ENCODE measurements at regions not wholly inside any gene's neighbourhood (a gene's known extent, or its start where the extent isn't known, plus 50 kb on each side); places are given as distances from the start of the nearest gene placed in this dataset.

DNA sequence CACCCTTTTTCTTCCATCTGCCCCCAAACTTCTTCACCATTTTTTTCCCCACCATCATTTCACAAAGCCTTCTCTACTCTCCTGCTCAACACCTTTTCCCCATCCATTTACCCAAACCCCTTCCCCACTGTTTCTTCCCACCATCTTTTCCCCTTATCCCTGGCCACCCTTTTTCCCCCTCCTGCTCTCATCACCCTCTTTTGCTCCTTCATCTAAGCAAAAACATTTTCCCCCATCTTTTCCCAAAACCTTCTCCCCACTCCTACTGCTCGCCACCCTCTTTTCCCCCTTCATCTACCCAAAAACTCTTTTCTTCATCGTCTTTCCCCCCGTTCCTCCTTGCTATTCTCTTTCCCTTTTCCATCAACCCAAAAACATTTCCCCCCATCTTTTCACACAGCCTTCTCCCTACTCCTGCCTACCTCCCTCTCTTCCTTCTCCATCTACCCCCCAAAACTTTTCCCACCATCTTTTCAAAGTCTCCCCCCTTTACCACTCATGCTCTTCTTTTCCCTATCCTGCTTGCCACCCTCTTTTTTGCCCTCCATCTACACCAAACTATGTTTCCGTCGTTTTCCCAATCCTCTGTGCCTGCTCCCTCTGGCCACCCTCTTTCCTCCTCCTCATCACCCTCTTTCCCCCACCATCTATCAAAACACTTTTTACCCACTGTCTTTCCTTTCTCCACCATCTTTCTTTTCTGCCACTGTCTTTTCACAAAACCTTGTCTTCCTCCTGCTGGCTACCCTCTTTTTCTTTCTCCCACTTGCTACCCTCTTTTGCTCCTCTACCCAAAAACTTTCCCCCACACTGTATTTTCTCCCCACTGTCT lies 205.8 kb upstream of the WSB1 start:
- POLR2A ChIA-PET: interaction anchor here (0.6 to 3.8 kb wide), 16 partner anchors 7 to 431 kb away, joined by 3 to 40 read pairs (median 8); partner anchors contain the start of gene WSB1
- no peak for FAIRE-seq
- no peak for ATAC-seq
- no peak for TF ChIP-seq TFAM (CRISPR knock-in tag; conservative IDR thresholded peaks at IDR 0.05)
- TF ChIP-seq, protein P1, sequence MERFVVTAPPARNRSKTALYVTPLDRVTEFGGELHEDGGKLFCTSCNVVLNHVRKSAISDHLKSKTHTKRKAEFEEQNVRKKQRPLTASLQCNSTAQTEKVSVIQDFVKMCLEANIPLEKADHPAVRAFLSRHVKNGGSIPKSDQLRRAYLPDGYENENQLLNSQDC (CRISPR knock-in tag; IDR thresholded peaks at IDR 0.05): 0 out of 2 replicates have a peak, but pooled peaks have one; percentile 81
- peak; percentile 5; the same call in 1 of the 2 replicates for TF ChIP-seq MAFF (IDR thresholded peaks at IDR 0.05; ENCODE audit: low read length)
- 0 out of 2 replicates have a peak, but pooled peaks have one; percentile 6 for TF ChIP-seq BRD4 (IDR thresholded peaks at IDR 0.05)
- TF ChIP-seq, protein P2, sequence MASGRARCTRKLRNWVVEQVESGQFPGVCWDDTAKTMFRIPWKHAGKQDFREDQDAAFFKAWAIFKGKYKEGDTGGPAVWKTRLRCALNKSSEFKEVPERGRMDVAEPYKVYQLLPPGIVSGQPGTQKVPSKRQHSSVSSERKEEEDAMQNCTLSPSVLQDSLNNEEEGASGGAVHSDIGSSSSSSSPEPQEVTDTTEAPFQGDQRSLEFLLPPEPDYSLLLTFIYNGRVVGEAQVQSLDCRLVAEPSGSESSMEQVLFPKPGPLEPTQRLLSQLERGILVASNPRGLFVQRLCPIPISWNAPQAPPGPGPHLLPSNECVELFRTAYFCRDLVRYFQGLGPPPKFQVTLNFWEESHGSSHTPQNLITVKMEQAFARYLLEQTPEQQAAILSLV (tag; IDR thresholded peaks at IDR 0.05): peak; percentile 46; the same call in 1 of the 2 replicates
- TF ChIP-seq ZNF551 (CRISPR knock-in tag; IDR thresholded peaks at IDR 0.05): 0 out of 2 replicates have a peak, but pooled peaks have one; percentile 26
- TF ChIP-seq, protein P3, sequence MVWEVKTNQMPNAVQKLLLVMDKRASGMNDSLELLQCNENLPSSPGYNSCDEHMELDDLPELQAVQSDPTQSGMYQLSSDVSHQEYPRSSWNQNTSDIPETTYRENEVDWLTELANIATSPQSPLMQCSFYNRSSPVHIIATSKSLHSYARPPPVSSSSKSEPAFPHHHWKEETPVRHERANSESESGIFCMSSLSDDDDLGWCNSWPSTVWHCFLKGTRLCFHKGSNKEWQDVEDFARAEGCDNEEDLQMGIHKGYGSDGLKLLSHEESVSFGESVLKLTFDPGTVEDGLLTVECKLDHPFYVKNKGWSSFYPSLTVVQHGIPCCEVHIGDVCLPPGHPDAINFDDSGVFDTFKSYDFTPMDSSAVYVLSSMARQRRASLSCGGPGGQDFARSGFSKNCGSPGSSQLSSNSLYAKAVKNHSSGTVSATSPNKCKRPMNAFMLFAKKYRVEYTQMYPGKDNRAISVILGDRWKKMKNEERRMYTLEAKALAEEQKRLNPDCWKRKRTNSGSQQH (CRISPR knock-in tag; IDR thresholded peaks at IDR 0.05): peak; percentile 41; the same call in 1 of the 2 replicates
- TF ChIP-seq ZNF79 (CRISPR knock-in tag; IDR thresholded peaks at IDR 0.05; ENCODE audit: low read depth): no peak
- peak; percentile 71 for TF ChIP-seq POLR2AphosphoS5 (IDR thresholded peaks at IDR 0.05; ENCODE audit: control insufficient read depth, insufficient read depth, low read depth, low read length)
- TF ChIP-seq SMARCA4 (IDR thresholded peaks at IDR 0.05): 0 out of 2 replicates have a peak, but pooled peaks have one; percentile 19
- 0 out of 2 replicates have a peak, but pooled peaks have one; percentile 6 for TF ChIP-seq OTX1 (CRISPR knock-in tag; IDR thresholded peaks at IDR 0.05)
- no peak for TF ChIP-seq PURB (CRISPR knock-in tag; IDR thresholded peaks at IDR 0.05; ENCODE audit: low read depth)
- TF ChIP-seq, protein P4, sequence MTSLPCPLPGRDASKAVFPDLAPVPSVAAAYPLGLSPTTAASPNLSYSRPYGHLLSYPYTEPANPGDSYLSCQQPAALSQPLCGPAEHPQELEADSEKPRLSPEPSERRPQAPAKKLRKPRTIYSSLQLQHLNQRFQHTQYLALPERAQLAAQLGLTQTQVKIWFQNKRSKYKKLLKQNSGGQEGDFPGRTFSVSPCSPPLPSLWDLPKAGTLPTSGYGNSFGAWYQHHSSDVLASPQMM (CRISPR knock-in tag; IDR thresholded peaks at IDR 0.05): 0 out of 2 replicates have a peak, but pooled peaks have one; percentile 59
- TF ChIP-seq PCBP2 (IDR thresholded peaks at IDR 0.05; ENCODE audit: low read depth, low read length, poor library complexity, severe bottlenecking): peak; percentile 18

More for the DNA sequence above, 205.8 kb upstream of the WSB1 start:
- peak overlapping the region; percentile 83 for H3K4me3 ChIP-seq
- H3K27ac ChIP-seq (ENCODE audit: extremely low read depth, low read depth, low read length): peak overlapping the region; percentile 91
- H3K79me2 ChIP-seq (ENCODE audit: control insufficient read depth, insufficient read depth, low read length): peaks cover 97% of the 10 kb centered on the region
- H3K27me3 ChIP-seq (ENCODE audit: control insufficient read depth in 2 of 2, insufficient read depth in 2 of 2, low read length in 2 of 2): no peaks in the 10 kb centered on the region
- in situ Hi-C loops (cut with MboI) (no loop called here), intact Hi-C loops (cut with micrococcal nuclease) (loop anchor here (10.0 kb wide), 5 partner anchors 47 to 487 kb away; partner anchors contain the start of gene WSB1)
- no TSS peak for BruUV-seq (replicated peaks)
- no peak overlapping the region for H2AFZ ChIP-seq (ENCODE audit: low read depth, low read length)
- no peaks in the 10 kb centered on the region for H3K9me3 ChIP-seq (replicated peaks; ENCODE audit: control insufficient read depth, insufficient read depth, low read depth, low read length)
- no peak for DNase-seq (ENCODE audit: extremely low read depth in 1 of 4, low spot score in 3 of 4)
- H3K4me1 ChIP-seq (replicated peaks in 1 of 2; ENCODE audit: control insufficient read depth in 2 of 2, insufficient read depth in 2 of 2, low read length in 2 of 2): peaks cover 2 to 8% of the 10 kb centered on the region in 2 experiments; a peak in 4 of 5 replicates
- 2% methylated on average over 5 of the region's 5 CpGs for WGBS (ENCODE audit: insufficient coverage, low coverage, missing lambda C conversion rate)
- H3K9ac ChIP-seq (ENCODE audit: insufficient read depth in 1 of 2, low read depth in 2 of 2, low read length in 2 of 2): peak overlapping the region; percentile 87 to 89
- peaks cover 33% of the 10 kb centered on the region for H4K20me1 ChIP-seq (replicated peaks; ENCODE audit: control insufficient read depth, insufficient read depth, low read length)
- peak overlapping the region; percentile 84 for H3K4me2 ChIP-seq (ENCODE audit: insufficient read depth, low read length)
- peaks cover 26% of the 10 kb centered on the region; the same call in 2 of the 3 replicates for H3K36me3 ChIP-seq (ENCODE audit: control insufficient read depth, insufficient read depth, low read length)
- H3K9me1 ChIP-seq (ENCODE audit: control insufficient read depth, insufficient read depth, low read length): no peaks in the 10 kb centered on the region
- CTCF ChIA-PET (ENCODE audit: low intra/inter-chr PET ratio): no interaction called here

Measured in K562 (cell line).